ENCODE measurements at regions not wholly inside any gene's neighbourhood (a gene's known extent, or its start where the extent isn't known, plus 50 kb on each side); places are given as distances from the start of the nearest gene placed in this dataset.

DNA sequence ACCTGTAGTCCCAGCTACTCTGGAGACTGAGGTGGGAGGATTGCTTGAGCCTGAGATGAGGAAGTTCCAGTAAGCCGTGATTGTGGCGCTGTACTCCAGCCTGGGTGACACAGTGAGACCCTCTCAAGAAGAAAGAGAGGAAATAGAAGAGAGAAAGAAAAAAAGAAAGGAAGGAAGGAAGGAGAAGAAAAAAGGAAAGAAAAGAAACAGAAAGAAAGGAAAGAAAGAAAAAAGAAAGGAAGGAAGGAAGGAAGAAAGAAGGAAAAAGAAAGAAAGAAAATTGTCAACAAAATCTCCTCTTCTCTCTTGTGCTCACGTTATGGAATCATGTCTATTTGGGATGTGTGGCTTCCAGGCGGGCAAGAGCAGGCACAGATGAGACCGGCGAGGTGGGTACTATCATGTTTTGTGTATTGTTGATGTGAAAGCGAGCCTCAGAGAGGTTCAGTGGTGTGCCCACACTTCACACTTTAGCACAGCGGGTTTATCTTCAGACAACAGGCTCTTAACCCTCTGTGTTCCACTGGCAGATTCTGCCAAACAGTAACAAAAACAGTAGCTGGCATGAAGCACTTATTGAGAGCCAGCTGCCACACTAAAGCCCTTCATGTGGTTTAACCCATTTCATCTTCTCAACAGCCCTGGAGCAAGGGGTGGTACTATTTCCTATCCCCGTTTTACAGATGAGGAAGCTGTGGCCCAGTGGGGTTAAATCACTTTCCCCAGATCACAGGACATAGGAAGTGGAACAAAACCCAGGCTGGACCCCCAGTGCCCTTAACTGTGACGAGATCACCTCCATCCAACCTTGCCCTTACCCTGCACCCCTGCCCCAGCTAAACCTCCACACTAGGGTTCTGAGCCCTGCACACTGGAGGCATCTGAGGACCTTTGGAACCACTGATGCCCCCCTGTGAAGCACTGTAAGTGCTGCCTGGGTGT lies 94.7 kb upstream of the TARDBP start:
- no peak overlapping the region for H3K9ac ChIP-seq (replicated peaks in 1 of 4; ENCODE audit: extremely low read depth in 1 of 4, low read depth in 3 of 4, low read length in 3 of 4)
- no peak overlapping the region for H4K91ac ChIP-seq (replicated peaks; ENCODE audit: insufficient read length, low read length)
- H3K4ac ChIP-seq (replicated peaks; ENCODE audit: insufficient read length, low read depth, low read length), result no peak overlapping the region
- no peaks in the 10 kb centered on the region for H3K23me2 ChIP-seq (ENCODE audit: low read depth, low read length)
- no peak overlapping the region for H2BK15ac ChIP-seq (ENCODE audit: low read length)
- no peaks in the 10 kb centered on the region for H3K79me1 ChIP-seq (ENCODE audit: low read depth, low read length)
- 88% methylated on average over 10 of the region's 10 CpGs; no CpG with 5 or more reads in 1 of the 2 experiments for WGBS, 2 experiments (ENCODE audit: extremely low coverage in 1 of 2, insufficient coverage in 1 of 2, insufficient read length in 1 of 2, insufficient replicate concordance in 2 of 2, low coverage in 1 of 2, low lambda C conversion rate in 2 of 2, missing lambda C conversion rate in 1 of 2)
- DNase-seq (ENCODE audit: low read depth in 1 of 2, low spot score in 2 of 2) (no peak), FAIRE-seq (no peak)
- CTCF ChIA-PET (ENCODE audit: partially characterized antibody), result interaction anchor here (0.7 to 3.2 kb wide), 3 partner anchors 8 to 419 kb away, joined by 3 to 23 read pairs (median 3); no protein-coding TSS in a partner anchor
- no peak overlapping the region for H4K5ac ChIP-seq (ENCODE audit: insufficient read length, low read depth, low read length)
- no peak overlapping the region for H2BK12ac ChIP-seq (ENCODE audit: low read depth, low read length)
- no peak overlapping the region for H3K14ac ChIP-seq (ENCODE audit: insufficient read length)
- no peak overlapping the region for H2BK20ac ChIP-seq (ENCODE audit: low read length)
- no peaks in the 10 kb centered on the region for H3K79me2 ChIP-seq (ENCODE audit: control insufficient read depth in 1 of 2, insufficient read depth in 2 of 2, low read length in 2 of 2)
- no peak overlapping the region for H2AK5ac ChIP-seq (ENCODE audit: low read depth, low read length)
- H4K8ac ChIP-seq (ENCODE audit: extremely low read depth, insufficient read depth, low read length), result no peak overlapping the region; the same call in 1 of the 2 replicates
- no peak overlapping the region for H2BK5ac ChIP-seq (ENCODE audit: low read depth, low read length)
- no peak overlapping the region for H2BK120ac ChIP-seq (replicated peaks; ENCODE audit: low read depth, low read length)
- H3K4me2 ChIP-seq (ENCODE audit: insufficient read depth in 1 of 2, low read depth in 2 of 2, low read length in 2 of 2), result no peak overlapping the region
- H3K4me1 ChIP-seq (replicated peaks in 1 of 4; ENCODE audit: control insufficient read depth in 3 of 4, insufficient read depth in 4 of 4, low read length in 3 of 4), result no peaks in the 10 kb centered on the region; a peak in 1 of 7 replicates
- H3K23ac ChIP-seq (ENCODE audit: insufficient read length), result no peak overlapping the region
- no peak overlapping the region for H3K56ac ChIP-seq (replicated peaks; ENCODE audit: insufficient read length, low read depth, low read length)
- H3K18ac ChIP-seq (ENCODE audit: extremely low read depth, low read length), result no peak overlapping the region
- POLR2A ChIA-PET (ENCODE audit: partially characterized antibody), result no interaction called here
- no peak overlapping the region for H3K27ac ChIP-seq (ENCODE audit: low read depth, low read length)
- no peaks in the 10 kb centered on the region for H3K27me3 ChIP-seq (replicated peaks in 1 of 4; ENCODE audit: control insufficient read depth in 3 of 4, extremely low read depth in 1 of 4, insufficient read depth in 3 of 4, low read length in 3 of 4)
- no peak overlapping the region for H2AFZ ChIP-seq (ENCODE audit: low read length)
- no peak overlapping the region for H3K4me3 ChIP-seq (ENCODE audit: extremely low read depth in 1 of 4, insufficient read depth in 2 of 4, low read depth in 3 of 4, low read length in 4 of 4)
- H3K36me3 ChIP-seq (ENCODE audit: control insufficient read depth in 2 of 4, insufficient read depth in 4 of 4, low read length in 3 of 4), result no peaks in the 10 kb centered on the region
- H4K20me1 ChIP-seq (replicated peaks in 1 of 2; ENCODE audit: control insufficient read depth in 1 of 2, insufficient read depth in 2 of 2, low read length in 2 of 2), result no peaks in the 10 kb centered on the region
- no peaks in the 10 kb centered on the region for H3K9me3 ChIP-seq (ENCODE audit: insufficient read depth in 2 of 2, low read depth in 1 of 2, low read length in 1 of 2)
- TF ChIP-seq POLR2A (IDR thresholded peaks at IDR 0.05; ENCODE audit: control extremely low read depth in 1 of 2, low read depth in 2 of 2, low read length in 2 of 2) (no peak), SIRT6 (IDR thresholded peaks at IDR 0.05; ENCODE audit: low read length) (no peak), CEBPB (IDR thresholded peaks at IDR 0.05; ENCODE audit: low read depth, low read length) (no peak), CBX5 (IDR thresholded peaks at IDR 0.05; ENCODE audit: low read depth, low read length) (no peak), CREB1 (IDR thresholded peaks at IDR 0.05) (no peak), JUN (IDR thresholded peaks at IDR 0.05; ENCODE audit: low read depth, low read length) (no peak), FOSL1 (IDR thresholded peaks at IDR 0.05; ENCODE audit: insufficient read depth, low read depth, low read length) (no peak)
- TF ChIP-seq, protein P1, sequence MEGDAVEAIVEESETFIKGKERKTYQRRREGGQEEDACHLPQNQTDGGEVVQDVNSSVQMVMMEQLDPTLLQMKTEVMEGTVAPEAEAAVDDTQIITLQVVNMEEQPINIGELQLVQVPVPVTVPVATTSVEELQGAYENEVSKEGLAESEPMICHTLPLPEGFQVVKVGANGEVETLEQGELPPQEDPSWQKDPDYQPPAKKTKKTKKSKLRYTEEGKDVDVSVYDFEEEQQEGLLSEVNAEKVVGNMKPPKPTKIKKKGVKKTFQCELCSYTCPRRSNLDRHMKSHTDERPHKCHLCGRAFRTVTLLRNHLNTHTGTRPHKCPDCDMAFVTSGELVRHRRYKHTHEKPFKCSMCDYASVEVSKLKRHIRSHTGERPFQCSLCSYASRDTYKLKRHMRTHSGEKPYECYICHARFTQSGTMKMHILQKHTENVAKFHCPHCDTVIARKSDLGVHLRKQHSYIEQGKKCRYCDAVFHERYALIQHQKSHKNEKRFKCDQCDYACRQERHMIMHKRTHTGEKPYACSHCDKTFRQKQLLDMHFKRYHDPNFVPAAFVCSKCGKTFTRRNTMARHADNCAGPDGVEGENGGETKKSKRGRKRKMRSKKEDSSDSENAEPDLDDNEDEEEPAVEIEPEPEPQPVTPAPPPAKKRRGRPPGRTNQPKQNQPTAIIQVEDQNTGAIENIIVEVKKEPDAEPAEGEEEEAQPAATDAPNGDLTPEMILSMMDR (IDR thresholded peaks at IDR 0.05; ENCODE audit: control extremely low read depth in 1 of 3, insufficient read depth in 1 of 3, low read depth in 1 of 3, low read length in 3 of 3), result no peak
- TF ChIP-seq, protein P2, sequence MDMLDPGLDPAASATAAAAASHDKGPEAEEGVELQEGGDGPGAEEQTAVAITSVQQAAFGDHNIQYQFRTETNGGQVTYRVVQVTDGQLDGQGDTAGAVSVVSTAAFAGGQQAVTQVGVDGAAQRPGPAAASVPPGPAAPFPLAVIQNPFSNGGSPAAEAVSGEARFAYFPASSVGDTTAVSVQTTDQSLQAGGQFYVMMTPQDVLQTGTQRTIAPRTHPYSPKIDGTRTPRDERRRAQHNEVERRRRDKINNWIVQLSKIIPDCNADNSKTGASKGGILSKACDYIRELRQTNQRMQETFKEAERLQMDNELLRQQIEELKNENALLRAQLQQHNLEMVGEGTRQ (IDR thresholded peaks at IDR 0.05; ENCODE audit: low read length), result no peak

Measured in H1 (cell line).